ENCODE measurements at regions not wholly inside any gene's neighbourhood (a gene's known extent, or its start where the extent isn't known, plus 50 kb on each side); places are given as distances from the start of the nearest gene placed in this dataset.

- no peak for DNase-seq
- no peak for ATAC-seq
- no peaks in the 10 kb centered on the region for H3K9me3 ChIP-seq
- no peak for TF ChIP-seq CTCF (IDR thresholded peaks at IDR 0.05)
- intact Hi-C loops (cut with DNase I): no loop called here
- no peaks in the 10 kb centered on the region for H3K27me3 ChIP-seq
- no peaks in the 10 kb centered on the region for H3K4me1 ChIP-seq
- H3K36me3 ChIP-seq: no peaks in the 10 kb centered on the region
- no peak overlapping the region for H3K27ac ChIP-seq
- H3K4me3 ChIP-seq: no peak overlapping the region
These were observed 170.6 kb upstream of the HAND2 start for GRCh38 chr4:173700650-173701049.

GRCh38 chr4:173699841-173700475 is 169.9 kb upstream of the HAND2 start:
- H3K4me3 ChIP-seq: no peak overlapping the region
- TF ChIP-seq CTCF (IDR thresholded peaks at IDR 0.05): no peak
- no peaks in the 10 kb centered on the region for H3K27me3 ChIP-seq
- DNase-seq: no peak
- ATAC-seq: no peak
- intact Hi-C loops (cut with DNase I): no loop called here
- H3K36me3 ChIP-seq: no peaks in the 10 kb centered on the region
- H3K9me3 ChIP-seq: no peaks in the 10 kb centered on the region
- no peak overlapping the region for H3K27ac ChIP-seq
- no peaks in the 10 kb centered on the region for H3K4me1 ChIP-seq

GRCh38 chr4:173698557-173699262 is 168.7 kb upstream of the HAND2 start:
- no peak for ATAC-seq
- Histone ChIP-seq H3K4me1 (no peaks in the 10 kb centered on the region), H3K27me3 (no peaks in the 10 kb centered on the region), H3K27ac (no peak overlapping the region), H3K36me3 (no peaks in the 10 kb centered on the region), H3K4me3 (no peak overlapping the region), H3K9me3 (no peaks in the 10 kb centered on the region)
- no peak for TF ChIP-seq CTCF (IDR thresholded peaks at IDR 0.05)
- DNase-seq: no peak
- intact Hi-C loops (cut with DNase I): no loop called here

GRCh38 chr4:173697840-173698239 is 167.8 kb upstream of the HAND2 start:
- H3K36me3 ChIP-seq: no peaks in the 10 kb centered on the region
- no peak for ATAC-seq
- DNase-seq: no peak
- TF ChIP-seq CTCF (IDR thresholded peaks at IDR 0.05): no peak
- intact Hi-C loops (cut with DNase I): no loop called here
- H3K4me3 ChIP-seq: no peak overlapping the region
- no peaks in the 10 kb centered on the region for H3K27me3 ChIP-seq
- no peaks in the 10 kb centered on the region for H3K9me3 ChIP-seq
- no peak overlapping the region for H3K27ac ChIP-seq
- no peaks in the 10 kb centered on the region for H3K4me1 ChIP-seq

GRCh38 chr4:173696551-173696950 is 166.5 kb upstream of the HAND2 start:
- DNase-seq: no peak

More at GRCh38 chr4:173696551-173696950, 166.5 kb upstream of the HAND2 start:
- H3K27me3 ChIP-seq: no peaks in the 10 kb centered on the region
- H3K36me3 ChIP-seq: no peaks in the 10 kb centered on the region
- H3K9me3 ChIP-seq: no peaks in the 10 kb centered on the region
- intact Hi-C loops (cut with DNase I): no loop called here
- ATAC-seq: no peak
- H3K4me1 ChIP-seq: no peaks in the 10 kb centered on the region
- H3K4me3 ChIP-seq: no peak overlapping the region
- TF ChIP-seq CTCF (IDR thresholded peaks at IDR 0.05): no peak
- no peak overlapping the region for H3K27ac ChIP-seq
